ENCODE measurements at regions not wholly inside any gene's neighbourhood (a gene's known extent, or its start where the extent isn't known, plus 50 kb on each side); places are given as distances from the start of the nearest gene placed in this dataset.
"Not testable (repeated sequence)": the region's sequence is repeated elsewhere in the genome, so short reads cannot be mapped to it uniquely, and the experiment has no call there.

GRCh38 chr22:47367993-47368945 is 605.8 kb downstream of the TBC1D22A start:
- no peak for DNase-seq (ENCODE audit: low read depth in 2 of 2)

DNA sequence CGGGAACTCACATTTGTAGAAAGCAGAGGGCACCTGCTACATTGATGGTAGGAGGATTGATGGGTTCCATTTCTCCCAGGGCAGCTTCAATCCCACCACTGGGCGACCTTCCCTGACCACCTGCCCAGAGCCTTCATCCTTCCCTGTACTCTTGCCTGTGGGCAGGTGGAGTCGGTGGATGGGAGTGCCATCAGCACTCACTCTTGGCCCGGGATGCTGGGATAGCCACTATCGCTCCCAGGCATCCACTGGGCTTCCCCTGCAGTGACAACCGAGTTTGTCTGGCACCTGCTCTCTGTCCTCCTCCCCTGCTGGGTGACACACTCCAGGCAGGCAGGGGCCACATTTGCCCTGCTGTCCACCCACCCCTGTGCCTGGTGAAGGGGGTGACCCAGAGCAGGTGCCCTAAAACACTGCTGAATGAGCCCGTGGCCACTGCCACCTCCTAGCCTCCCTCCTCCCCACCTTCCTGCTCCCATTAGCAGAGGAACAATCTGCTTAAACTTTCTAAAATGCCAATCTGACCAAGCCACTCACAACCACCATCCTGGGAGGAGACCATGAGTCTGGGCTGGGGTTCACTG is 604.7 kb downstream of the TBC1D22A start:
- DNase-seq (ENCODE audit: low read depth in 2 of 2): no peak

- DNase-seq (ENCODE audit: low read depth in 2 of 2): no peak
Observed at GRCh38 chr22:47366026-47366767, 603.7 kb downstream of the TBC1D22A start.

- no peak for DNase-seq (ENCODE audit: low read depth in 2 of 2)
Observed at GRCh38 chr22:47361247-47361646, 598.8 kb downstream of the TBC1D22A start.

- DNase-seq (ENCODE audit: low read depth in 2 of 2): no peak
Observed at GRCh38 chr22:47357493-47357892, 595.0 kb downstream of the TBC1D22A start.

DNA sequence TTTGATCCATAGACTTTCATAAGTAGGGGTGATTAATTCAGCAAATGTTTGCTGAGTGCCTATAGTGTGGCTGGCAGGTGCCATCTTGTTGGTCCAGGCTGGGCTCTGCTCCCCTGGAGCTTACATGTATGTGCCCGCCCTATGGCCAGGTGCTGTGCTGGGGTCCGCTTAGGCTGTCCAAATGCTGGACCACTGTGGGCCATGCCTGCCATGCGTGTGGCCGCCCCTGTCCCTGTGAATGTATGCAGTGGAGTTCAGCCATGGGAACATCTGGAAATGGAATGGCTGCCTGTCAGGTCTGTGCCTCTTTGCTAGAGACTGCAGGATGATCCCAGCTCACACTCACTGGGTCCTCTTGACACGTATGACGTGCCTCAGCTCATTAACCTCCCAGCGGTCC is 594.6 kb downstream of the TBC1D22A start:
- no peak for DNase-seq (ENCODE audit: low read depth in 2 of 2)

- no peak for DNase-seq (ENCODE audit: low read depth in 2 of 2)
Observed at GRCh38 chr22:47356511-47357011, 594.1 kb downstream of the TBC1D22A start.

DNA sequence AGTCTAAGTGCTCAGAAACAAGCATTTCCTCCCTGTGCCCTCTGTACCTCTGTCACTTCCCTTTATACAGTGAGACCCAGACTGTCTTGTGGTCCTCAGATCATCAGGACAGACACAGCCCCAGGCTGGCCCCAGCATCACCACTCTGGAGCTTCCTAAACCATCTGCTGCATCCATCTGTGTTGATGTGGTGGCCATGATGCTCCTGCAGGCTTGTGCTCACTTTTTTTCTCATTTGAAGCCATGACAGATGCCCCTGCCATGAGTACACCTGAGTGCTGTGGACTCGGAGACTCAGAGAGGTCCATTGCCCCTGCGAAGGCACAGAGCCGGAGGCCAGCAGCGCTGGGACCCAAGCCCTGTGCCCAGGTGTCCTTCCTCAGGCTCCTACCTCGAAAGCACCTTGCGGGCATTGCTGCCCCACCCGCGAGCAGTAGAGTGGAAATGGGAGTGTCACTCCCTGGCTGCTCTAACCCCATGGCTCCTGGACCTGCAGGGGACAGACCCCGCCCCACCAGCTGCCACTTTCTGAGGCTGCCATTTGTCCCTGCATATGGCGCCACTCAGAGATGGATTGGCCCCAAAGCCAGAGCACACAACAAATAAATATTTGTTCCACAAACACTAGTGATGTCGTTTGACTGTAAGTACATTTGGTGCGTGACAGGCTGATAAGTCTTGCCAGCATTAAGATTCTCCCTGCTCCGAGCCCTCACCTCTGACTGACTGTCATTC is 593.5 kb downstream of the TBC1D22A start:
- DNase-seq (ENCODE audit: low read depth in 2 of 2): no peak

- no peak for DNase-seq (ENCODE audit: low read depth in 2 of 2)
Observed at GRCh38 chr22:47355388-47355725, 592.9 kb downstream of the TBC1D22A start.

DNA sequence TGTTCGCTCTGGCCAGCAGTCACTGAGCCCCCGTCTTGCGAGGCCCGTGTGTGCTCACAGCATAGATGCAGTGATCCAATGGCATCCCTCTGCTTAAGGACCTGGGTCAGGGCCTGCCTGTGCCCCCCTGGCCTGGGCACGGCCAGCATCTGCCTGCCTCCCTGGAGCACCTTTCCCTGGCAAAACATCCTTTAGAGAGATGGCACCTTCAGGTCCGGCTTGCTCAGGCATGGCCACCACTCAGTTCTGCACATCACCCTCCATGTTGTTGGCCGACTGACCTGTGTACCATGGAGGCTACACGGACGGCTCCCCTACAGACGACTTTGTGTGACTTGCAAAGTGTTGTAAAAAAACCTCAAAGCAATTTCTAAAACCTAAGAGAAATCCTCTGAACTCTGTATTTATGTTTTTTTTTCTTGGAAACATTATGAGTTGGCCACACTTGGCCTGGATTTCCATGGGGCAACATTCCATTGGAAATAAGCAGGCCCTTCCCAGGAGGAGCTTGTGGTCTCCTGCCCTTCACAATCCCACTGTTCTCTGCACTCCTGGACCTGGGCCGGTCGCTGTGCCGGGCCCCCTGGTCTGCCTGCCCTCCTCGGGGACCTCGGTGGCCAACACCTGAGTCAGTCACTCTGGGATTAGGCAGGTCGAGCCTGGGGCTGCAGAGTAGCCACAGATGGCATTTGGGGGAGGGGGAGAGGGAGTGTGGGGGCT is 592.4 kb downstream of the TBC1D22A start:
- no peak for DNase-seq (ENCODE audit: low read depth in 2 of 2)

- DNase-seq (ENCODE audit: low read depth in 2 of 2): no peak
Observed at GRCh38 chr22:47352920-47353700, 590.7 kb downstream of the TBC1D22A start.

GRCh38 chr22:47351836-47352579 is 589.6 kb downstream of the TBC1D22A start:
- DNase-seq (ENCODE audit: low read depth in 2 of 2): no peak

DNA sequence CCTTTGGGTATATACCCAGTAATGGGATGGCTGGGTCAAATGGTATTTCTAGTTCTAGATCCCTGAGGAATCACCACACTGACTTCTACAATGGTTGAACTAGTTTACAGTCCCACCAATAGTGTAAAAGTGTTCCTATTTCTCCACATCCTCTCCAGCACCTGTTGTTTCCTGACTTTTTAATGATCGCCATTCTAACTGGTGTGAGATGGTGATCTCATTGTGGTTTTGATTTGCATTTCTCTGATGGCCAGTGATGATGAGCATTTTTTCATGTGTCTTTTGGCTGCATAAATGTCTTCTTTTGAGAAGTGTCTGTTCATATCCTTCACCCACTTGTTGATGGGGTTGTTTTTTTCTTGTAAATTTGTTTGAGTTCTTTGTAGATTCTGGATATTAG is 583.8 kb downstream of the TBC1D22A start:
- DNase-seq (ENCODE audit: low read depth in 2 of 2): not testable (repeated sequence)

DNA sequence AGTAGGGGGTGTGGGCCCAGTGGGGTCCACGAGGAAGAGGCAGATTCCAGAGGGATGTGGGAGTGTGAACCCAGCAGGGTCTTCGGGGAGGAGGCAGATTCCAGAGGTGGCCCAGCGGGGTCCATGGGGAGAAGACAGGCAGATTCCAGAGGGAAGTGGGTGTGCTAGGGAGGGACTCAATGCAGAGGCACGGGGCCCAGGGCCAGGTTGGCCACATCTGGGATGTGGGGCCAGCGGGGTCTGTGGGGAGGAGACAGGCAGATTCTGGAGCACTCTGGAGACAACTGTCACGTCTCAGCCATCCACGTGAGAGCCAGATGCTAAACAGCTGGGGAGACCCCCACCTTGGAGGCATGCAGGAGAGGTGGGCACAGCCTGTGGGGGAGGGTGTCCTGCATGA is 582.6 kb downstream of the TBC1D22A start:
- no peak for DNase-seq (ENCODE audit: low read depth in 2 of 2)

DNA sequence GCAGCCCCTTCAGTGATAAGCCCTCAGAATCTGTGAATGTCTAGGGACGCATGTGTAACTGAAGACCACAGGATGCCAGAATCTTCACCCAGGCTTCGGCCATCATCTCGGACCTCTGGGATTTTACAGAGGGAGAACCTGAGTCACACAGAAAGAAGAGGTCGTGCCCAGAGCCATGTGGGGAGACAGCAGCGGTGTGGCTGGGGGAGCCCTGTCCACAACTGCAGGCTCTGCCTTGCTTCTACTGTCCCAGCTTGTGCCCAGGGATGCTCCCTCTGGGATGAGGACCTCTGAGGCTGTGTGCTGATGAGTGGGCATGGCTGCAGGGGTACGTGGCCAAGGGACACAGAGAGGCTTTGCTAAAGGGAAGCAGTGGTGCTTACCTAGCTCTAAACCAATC is 582.0 kb downstream of the TBC1D22A start:
- no peak for DNase-seq (ENCODE audit: low read depth in 2 of 2)

DNA sequence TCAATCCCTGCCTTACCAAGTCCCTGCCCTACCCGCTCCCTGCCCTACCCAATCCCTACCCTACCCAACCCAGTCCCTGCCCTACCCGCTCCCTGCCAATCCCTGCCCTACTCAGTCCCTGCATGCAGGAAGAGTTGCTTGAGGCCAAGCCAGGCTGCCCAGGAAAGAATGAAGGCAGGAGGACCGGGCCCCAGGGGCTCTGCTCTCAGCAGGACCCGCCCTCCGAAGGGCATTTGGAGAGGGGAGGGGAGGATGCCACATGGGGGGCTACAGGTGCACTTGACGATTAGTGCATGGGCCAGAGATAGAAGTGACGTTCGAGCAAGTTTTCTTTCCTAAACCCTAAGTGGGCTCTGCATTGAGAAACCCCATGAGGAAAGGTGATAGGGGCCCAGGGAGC is 581.2 kb downstream of the TBC1D22A start:
- DNase-seq (ENCODE audit: low read depth in 2 of 2): no peak

DNA sequence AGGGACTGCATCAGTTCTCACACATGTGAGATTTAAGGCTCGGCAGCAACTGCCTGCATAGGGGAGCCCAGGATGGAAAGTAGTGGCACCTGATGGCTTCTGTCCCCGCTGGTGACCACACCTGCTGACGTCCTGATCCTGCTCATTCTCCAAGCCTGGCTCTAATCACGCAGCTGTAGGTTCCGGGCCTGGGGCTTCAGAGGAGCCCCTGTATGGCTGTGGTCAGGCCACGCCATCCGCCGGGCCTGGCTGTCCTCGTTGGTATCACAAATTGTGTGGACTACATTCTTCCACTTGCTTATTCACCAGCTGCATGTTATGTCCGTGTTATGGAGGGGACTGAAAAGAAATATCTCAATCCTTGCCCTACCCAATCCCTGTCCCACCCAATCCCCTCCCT is 580.0 kb downstream of the TBC1D22A start:
- DNase-seq (ENCODE audit: low read depth in 2 of 2): no peak

DNA sequence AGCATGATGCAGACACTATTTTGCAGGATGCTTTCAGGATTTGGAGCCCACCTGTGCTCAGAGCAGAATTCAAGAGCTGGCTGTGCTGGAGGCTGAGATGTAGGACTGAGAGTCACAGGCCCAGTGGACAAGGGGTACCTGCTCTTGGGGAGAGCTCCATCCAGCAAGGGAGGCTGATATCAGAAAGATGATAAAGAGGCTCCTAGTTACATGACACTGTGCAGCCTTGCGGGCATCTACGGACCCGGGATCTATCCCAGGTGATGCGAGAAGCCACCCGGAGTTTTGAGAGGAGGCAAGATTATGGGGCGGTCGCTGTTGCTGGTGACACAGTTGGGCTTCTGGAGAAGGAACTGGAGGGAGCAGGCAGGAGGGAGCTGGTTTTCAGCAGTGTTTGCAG is 579.0 kb downstream of the TBC1D22A start:
- no peak for DNase-seq (ENCODE audit: low read depth in 2 of 2)

DNA sequence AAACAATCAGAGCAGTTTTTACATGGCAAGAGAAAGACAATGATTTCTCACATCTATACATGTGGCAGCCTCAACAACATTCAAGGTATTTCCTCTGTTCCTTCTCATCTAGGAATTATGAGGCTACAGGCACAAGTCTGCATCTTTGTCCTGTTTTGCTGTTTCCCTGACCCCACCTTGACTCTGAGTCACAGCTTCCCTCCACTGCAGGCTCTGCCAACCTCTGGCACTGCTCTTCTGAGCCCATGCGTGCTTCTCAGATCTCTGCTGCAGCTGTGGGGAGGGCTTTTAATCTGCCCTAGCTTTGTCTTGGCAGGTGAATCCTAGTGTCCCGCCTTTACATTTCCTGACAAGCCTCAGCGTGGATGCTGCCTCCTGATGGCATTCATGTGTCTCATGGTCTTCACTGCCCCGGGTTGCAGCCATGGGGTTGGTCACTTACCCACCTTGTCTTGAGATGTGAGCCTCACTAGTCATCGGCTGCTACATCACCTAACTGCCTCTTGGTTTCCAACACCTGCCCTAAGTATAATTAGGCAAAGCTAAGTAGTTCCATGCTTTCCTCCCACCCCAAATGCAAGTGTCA is 578.5 kb downstream of the TBC1D22A start:
- DNase-seq (ENCODE audit: low read depth in 2 of 2): no peak
